ENCODE measurements at regions not wholly inside any gene's neighbourhood (a gene's known extent, or its start where the extent isn't known, plus 50 kb on each side); places are given as distances from the start of the nearest gene placed in this dataset.

GRCh38 chr2:129071531-129071930, 752.9 kb upstream of the HS6ST1 start:
- H4K20me1 ChIP-seq (ENCODE audit: control insufficient read depth, extremely low read depth, insufficient read depth, low read length): no peaks in the 10 kb centered on the region
- H3K4me1 ChIP-seq (ENCODE audit: control insufficient read depth, extremely low read depth, insufficient read depth, low read length): no peaks in the 10 kb centered on the region
- H3K79me2 ChIP-seq (ENCODE audit: control insufficient read depth, insufficient read depth, low read length): no peaks in the 10 kb centered on the region
- no peak overlapping the region for H3K9ac ChIP-seq (ENCODE audit: insufficient read depth, low read length)
- no peak overlapping the region for H2AFZ ChIP-seq (ENCODE audit: low read length)
- H3K4me2 ChIP-seq (ENCODE audit: extremely low read depth, insufficient read depth, low read length): no peak overlapping the region
- no peak overlapping the region for H3K4me3 ChIP-seq (replicated peaks in 1 of 4; ENCODE audit: control extremely low read depth in 1 of 4, insufficient read depth in 1 of 4, low read depth in 3 of 4, low read length in 4 of 4)
- TF ChIP-seq CTCF (conservative IDR thresholded peaks at IDR 0.05 in 1 of 2, IDR thresholded peaks at IDR 0.05 in 1 of 2; ENCODE audit: low read depth in 1 of 2, low read length in 2 of 2) (no peak), EZH2 (IDR thresholded peaks at IDR 0.05; ENCODE audit: low read length, missing control alignments) (no peak)
- no peaks in the 10 kb centered on the region for H3K27me3 ChIP-seq (ENCODE audit: control insufficient read depth, insufficient read depth, low read length)
- H3K36me3 ChIP-seq (ENCODE audit: control insufficient read depth, insufficient read depth, low read length): no peaks in the 10 kb centered on the region
- no peak for DNase-seq (ENCODE audit: low read depth in 2 of 2)
- no peaks in the 10 kb centered on the region for H3K9me3 ChIP-seq (ENCODE audit: control insufficient read depth, insufficient read depth, low read depth, low read length)
- H3K27ac ChIP-seq (ENCODE audit: insufficient read depth, low read length): no peak overlapping the region

GRCh38 chr2:129074298-129074920, 755.7 kb upstream of the HS6ST1 start:
- Histone ChIP-seq H3K79me2 (ENCODE audit: control insufficient read depth, insufficient read depth, low read length) (no peaks in the 10 kb centered on the region), H2AFZ (ENCODE audit: low read length) (no peak overlapping the region), H3K27me3 (ENCODE audit: control insufficient read depth, insufficient read depth, low read length) (no peaks in the 10 kb centered on the region), H3K4me3 (replicated peaks in 1 of 4; ENCODE audit: control extremely low read depth in 1 of 4, insufficient read depth in 1 of 4, low read depth in 3 of 4, low read length in 4 of 4) (no peak overlapping the region), H3K9me3 (ENCODE audit: control insufficient read depth, insufficient read depth, low read depth, low read length) (no peaks in the 10 kb centered on the region), H4K20me1 (ENCODE audit: control insufficient read depth, extremely low read depth, insufficient read depth, low read length) (no peaks in the 10 kb centered on the region), H3K4me2 (ENCODE audit: extremely low read depth, insufficient read depth, low read length) (no peak overlapping the region), H3K9ac (ENCODE audit: insufficient read depth, low read length) (no peak overlapping the region), H3K36me3 (ENCODE audit: control insufficient read depth, insufficient read depth, low read length) (no peaks in the 10 kb centered on the region), H3K4me1 (ENCODE audit: control insufficient read depth, extremely low read depth, insufficient read depth, low read length) (no peaks in the 10 kb centered on the region), H3K27ac (ENCODE audit: insufficient read depth, low read length) (no peak overlapping the region)
- TF ChIP-seq CTCF (conservative IDR thresholded peaks at IDR 0.05 in 1 of 2, IDR thresholded peaks at IDR 0.05 in 1 of 2; ENCODE audit: low read depth in 1 of 2, low read length in 2 of 2) (no peak), EZH2 (IDR thresholded peaks at IDR 0.05; ENCODE audit: low read length, missing control alignments) (no peak)
- DNase-seq (ENCODE audit: low read depth in 2 of 2): no peak

- Histone ChIP-seq H3K9ac (ENCODE audit: insufficient read depth, low read length) (no peak overlapping the region), H4K20me1 (ENCODE audit: control insufficient read depth, extremely low read depth, insufficient read depth, low read length) (no peaks in the 10 kb centered on the region), H3K4me2 (ENCODE audit: extremely low read depth, insufficient read depth, low read length) (no peak overlapping the region), H3K27me3 (ENCODE audit: control insufficient read depth, insufficient read depth, low read length) (no peaks in the 10 kb centered on the region), H3K9me3 (ENCODE audit: control insufficient read depth, insufficient read depth, low read depth, low read length) (no peaks in the 10 kb centered on the region), H3K4me3 (replicated peaks in 1 of 4; ENCODE audit: control extremely low read depth in 1 of 4, insufficient read depth in 1 of 4, low read depth in 3 of 4, low read length in 4 of 4) (no peak overlapping the region), H2AFZ (ENCODE audit: low read length) (no peak overlapping the region), H3K4me1 (ENCODE audit: control insufficient read depth, extremely low read depth, insufficient read depth, low read length) (no peaks in the 10 kb centered on the region), H3K79me2 (ENCODE audit: control insufficient read depth, insufficient read depth, low read length) (no peaks in the 10 kb centered on the region), H3K36me3 (ENCODE audit: control insufficient read depth, insufficient read depth, low read length) (no peaks in the 10 kb centered on the region), H3K27ac (ENCODE audit: insufficient read depth, low read length) (no peak overlapping the region)
- no peak for DNase-seq (ENCODE audit: low read depth in 2 of 2)
- no peak for TF ChIP-seq EZH2 (IDR thresholded peaks at IDR 0.05; ENCODE audit: low read length, missing control alignments)
- no peak for TF ChIP-seq CTCF (conservative IDR thresholded peaks at IDR 0.05 in 1 of 2, IDR thresholded peaks at IDR 0.05 in 1 of 2; ENCODE audit: low read depth in 1 of 2, low read length in 2 of 2)
Measured at GRCh38 chr2:129078548-129078947, 759.9 kb upstream of the HS6ST1 start.
